Stimulated activated CD4-positive, alpha-beta T cell treated with anti-CD3 and anti-CD28 coated beads, Interleukin-4, amount 100 ng/mL, for 4 hours (primary cell): ENCODE measurements at regions not wholly inside any gene's neighbourhood (a gene's known extent, or its start where the extent isn't known, plus 50 kb on each side); places are given as distances from the start of the nearest gene placed in this dataset.

Experiments
- DNase-seq, 2 experiments: peaks; one replicate each; pipeline ENCODE4 v3.0.0-alpha.2; 2020

DNA sequence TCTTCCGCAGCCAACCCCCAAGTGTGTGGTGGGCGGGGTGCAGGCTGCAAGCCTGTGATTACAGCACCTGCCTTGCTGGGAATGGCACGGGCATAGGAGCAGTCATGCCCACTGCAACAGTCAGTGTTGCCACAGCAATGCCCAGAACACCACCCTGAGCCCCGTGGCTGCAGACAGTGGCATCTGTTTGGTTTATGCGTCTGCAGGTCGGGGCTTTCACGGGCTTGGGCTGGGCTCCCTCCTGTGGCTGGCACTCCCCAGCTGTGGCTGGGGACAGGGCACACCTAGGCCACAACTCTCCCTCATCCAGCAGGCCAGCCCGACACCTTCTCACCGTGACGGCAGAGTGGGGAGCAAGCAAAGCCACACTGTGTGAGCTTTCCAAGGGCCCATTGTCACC, 115.3 kb upstream of the C1QTNF9B start:
- no peak for DNase-seq

GRCh38 chr13:24013189-24013588, 115.9 kb upstream of the C1QTNF9B start:
- DNase-seq: no peak

- no peak for DNase-seq
Measured at GRCh38 chr13:24016046-24016445, 118.7 kb upstream of the C1QTNF9B start.

- no peak for DNase-seq
Measured at GRCh38 chr13:24022568-24022967, 125.3 kb upstream of the C1QTNF9B start.

GRCh38 chr13:24023073-24023472, 125.8 kb upstream of the C1QTNF9B start:
- no peak for DNase-seq

GRCh38 chr13:24027494-24027893, 130.2 kb upstream of the C1QTNF9B start:
- DNase-seq: no peak

DNA sequence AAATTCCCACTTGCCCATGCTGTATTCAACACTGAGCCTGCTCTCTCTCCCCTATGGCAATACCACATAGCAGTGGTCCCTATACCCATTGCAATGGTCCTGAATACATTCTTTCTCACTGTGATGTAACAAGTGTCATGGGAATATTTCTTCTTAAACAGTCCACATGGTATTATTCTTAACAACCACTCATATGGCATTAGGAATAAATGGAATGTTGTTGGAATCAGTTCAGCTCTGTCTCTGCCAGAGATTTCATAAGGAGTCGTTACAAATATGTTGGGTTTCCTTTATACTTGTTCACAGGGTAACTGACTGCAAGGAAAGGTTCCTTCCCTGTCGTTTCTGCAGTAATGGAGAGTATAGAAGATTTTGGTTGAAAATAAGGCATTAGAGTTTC, 128.3 kb upstream of the SPATA13 start:
- DNase-seq: no peak

DNA sequence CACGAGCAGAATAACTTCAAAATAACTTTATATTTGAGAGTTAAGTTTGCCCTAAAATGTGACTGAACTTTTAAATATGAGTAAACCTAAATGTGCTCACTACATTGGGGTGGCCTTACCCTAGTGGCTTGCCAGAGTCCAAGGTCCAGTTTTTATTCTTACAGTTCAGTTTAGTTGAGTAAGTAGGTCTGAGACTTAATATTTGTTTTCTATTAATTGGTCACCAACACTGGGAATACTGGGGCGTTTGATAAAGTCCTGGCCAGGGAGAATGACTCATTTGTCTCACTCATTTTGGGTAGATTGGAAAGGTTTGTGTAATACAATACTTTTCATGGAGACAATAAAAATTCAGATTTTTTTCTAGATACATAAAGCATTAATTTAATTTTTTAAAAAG, 127.8 kb upstream of the SPATA13 start:
- no peak for DNase-seq

DNA sequence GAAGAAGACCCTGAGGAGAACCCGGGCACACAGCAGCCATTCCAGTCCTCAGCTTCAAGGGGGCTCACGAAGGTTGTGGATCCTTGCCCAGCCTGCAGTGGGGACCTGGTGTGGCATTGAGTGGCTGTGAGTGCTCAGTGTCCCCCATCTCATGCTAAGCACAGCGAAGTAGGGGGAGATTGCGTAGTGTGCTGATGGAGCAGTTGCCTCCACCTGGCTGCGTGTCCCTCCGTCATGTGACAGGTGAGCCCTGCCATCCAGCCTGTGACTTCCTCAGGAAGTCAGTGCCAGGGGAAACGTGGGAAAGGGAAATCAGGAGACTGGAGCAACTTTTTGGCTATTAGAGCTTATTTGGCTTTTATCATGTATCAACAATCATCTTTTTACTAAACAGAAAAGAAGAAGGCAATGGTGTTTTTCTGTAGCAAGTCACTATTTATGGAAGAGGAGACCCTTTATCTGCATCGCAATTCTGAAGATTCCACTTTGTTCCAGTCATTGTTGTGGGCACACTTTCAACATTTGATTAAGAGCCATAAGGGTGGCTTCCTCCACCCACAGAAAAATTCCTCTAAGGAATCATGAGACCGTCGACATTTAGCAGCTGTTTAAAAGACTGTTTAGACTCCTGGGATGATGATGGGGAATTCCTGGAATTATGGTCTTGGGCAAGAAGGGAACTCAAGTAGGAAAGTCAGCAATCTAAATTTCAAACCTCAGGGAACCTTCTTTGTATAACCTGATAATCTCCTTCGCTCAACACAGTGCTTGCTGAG, 126.8 kb upstream of the SPATA13 start:
- DNase-seq: no peak

- DNase-seq: no peak
Measured at GRCh38 chr13:24035411-24035810, 125.1 kb upstream of the SPATA13 start.

GRCh38 chr13:24036115-24036514, 124.4 kb upstream of the SPATA13 start:
- DNase-seq: no peak

DNA sequence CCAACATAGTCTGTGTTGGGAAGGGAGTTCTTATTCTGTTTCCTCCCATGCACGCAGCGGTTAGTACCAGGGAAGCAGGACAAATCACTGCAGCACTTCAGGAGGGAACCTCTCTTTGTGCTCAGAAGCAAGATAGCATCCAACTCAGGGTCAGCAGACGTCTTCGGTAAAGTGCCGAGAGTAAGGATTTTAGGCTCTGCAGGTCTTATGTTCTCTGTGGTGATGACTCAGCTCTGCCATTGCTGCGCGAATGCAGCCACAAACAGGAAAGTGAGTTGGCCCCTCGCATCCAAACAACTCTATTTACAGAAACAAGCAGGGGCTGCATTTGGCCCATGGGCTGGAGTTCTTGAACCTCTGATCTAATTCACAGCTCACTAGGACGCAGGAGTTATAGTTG, 122.1 kb upstream of the SPATA13 start:
- DNase-seq: no peak

- no peak for DNase-seq
Measured at GRCh38 chr13:24038841-24039330, 121.6 kb upstream of the SPATA13 start.

DNA sequence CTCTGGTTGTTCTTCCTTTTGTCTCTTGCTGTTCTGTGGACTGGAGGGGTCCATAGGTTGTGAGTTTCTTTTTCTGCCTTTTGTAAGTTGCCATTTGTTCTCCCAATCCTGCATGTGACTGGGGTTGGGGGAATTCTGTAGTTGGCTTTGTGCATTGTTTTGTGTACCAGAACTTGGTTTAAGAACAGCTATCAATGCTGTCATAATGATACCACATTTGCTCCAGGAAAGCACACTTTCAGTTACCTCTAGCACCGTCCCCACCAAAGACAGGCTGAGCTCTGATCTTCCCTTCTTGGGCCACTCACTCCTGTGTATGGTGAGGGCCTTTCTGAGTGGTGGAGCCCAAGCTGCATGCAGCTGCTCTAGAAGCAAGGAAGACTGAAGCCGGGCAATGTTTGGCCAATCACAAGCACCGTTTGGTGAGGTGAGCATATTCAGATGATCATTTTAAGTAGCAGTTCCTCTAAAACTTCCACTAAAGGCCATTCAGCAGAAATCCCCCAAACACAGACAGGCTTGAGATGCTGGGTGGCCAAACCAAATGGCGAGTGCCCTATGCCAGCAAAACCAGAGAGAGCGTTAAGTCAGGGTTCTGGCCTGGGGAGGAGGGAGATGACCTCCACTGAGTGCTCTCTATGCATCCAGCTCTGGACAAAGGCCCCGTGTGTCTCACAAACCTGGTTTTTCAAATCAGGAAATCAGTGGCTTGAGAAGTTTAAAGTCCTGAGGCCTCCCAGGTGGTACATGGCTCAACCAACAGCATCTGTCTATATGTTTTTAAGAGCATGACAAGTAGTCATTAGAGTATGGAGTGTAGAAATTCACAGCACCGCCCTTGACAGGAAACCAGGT, 120.7 kb upstream of the SPATA13 start:
- no peak for DNase-seq

GRCh38 chr13:24040835-24041234, 119.7 kb upstream of the SPATA13 start:
- no peak for DNase-seq

GRCh38 chr13:24041651-24042225, 118.8 kb upstream of the SPATA13 start:
- DNase-seq: no peak

GRCh38 chr13:24042710-24043440, 117.6 kb upstream of the SPATA13 start:
- no peak for DNase-seq

GRCh38 chr13:24043590-24044350, 116.8 kb upstream of the SPATA13 start:
- no peak for DNase-seq

DNA sequence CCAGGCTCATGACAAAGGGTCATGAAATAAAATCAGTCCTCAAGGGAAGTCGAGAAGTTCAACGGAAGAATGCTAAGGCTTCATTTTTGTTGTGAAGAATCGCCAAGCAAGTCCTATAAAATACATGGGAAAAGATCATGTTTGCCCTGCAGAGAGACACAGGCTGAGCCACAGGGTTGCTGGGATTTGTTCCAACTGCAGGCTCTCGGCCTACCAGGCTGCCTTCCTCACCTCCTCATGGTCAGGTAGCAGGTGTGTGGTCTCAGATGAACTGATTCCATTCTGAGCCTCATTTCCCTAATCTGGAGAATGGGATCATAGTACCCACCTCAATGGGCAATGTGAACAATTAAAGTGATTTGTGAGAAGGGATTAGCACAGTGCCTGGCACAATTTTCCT, 114.9 kb upstream of the SPATA13 start:
- no peak for DNase-seq

GRCh38 chr13:24050292-24050711, 110.2 kb upstream of the SPATA13 start:
- no peak for DNase-seq

- no peak for DNase-seq
Measured at GRCh38 chr13:24050796-24051715, 109.5 kb upstream of the SPATA13 start.
